Kidney (tissue), 13 donors: ENCODE measurements at regions not wholly inside any gene's neighbourhood (a gene's known extent, or its start where the extent isn't known, plus 50 kb on each side); places are given as distances from the start of the nearest gene placed in this dataset.

Source experiments
- DNase-seq, 5 donors: peaks; one replicate each; pipeline ENCODE4 v3.0.0-alpha.2; 2013 to 2020
- FAIRE-seq: peaks from 2 replicates; lab custom pipeline; 2012; peaks lifted over from hg19 to GRCh38; lab: Jason Lieb, UNC
- H3K27ac ChIP-seq, 2 donors: one replicate each; pipeline ENCODE4 v1.7.0; 2013; ENCODE audit warnings: low read depth in 2 of 2, low read length in 2 of 2, inconsistent platforms in 1 of 2
- H3K27me3 ChIP-seq: one replicate; pipeline ENCODE4 v1.7.1; 2013; ENCODE audit warnings: low read length, inconsistent platforms; ENCODE audit not compliant: control insufficient read depth, insufficient read depth
- H3K36me3 ChIP-seq, 3 donors: one replicate each; pipeline versions ENCODE4 v1.7.0 to v1.7.1; 2013; ENCODE audit warnings: low read length in 3 of 3, control low read depth in 1 of 3, inconsistent platforms in 1 of 3; ENCODE audit not compliant: insufficient read depth in 3 of 3, control insufficient read depth in 2 of 3
- H3K4me1 ChIP-seq, 3 donors: one replicate each; pipeline versions ENCODE4 v1.7.0 to v1.7.1; 2013; ENCODE audit warnings: low read length in 3 of 3, inconsistent platforms in 1 of 3, low read depth in 1 of 3; ENCODE audit not compliant: control insufficient read depth in 2 of 3, insufficient read depth in 2 of 3
- H3K4me3 ChIP-seq, 3 donors: one replicate each; pipeline versions ENCODE4 v1.7.0 to v1.8.1; 2013; ENCODE audit warnings: low read length in 3 of 3, control low read depth in 1 of 3, inconsistent platforms in 1 of 3
- H3K9ac ChIP-seq, 3 donors: one replicate each; pipeline versions ENCODE4 v1.7.0 to v1.7.1; 2013; ENCODE audit warnings: low read length in 3 of 3, control low read depth in 1 of 3, inconsistent platforms in 1 of 3
- H3K9me3 ChIP-seq, 3 donors: one replicate each; pipeline versions ENCODE4 v1.7.0 to v1.7.1; 2013; ENCODE audit warnings: low read length in 3 of 3, control low read depth in 1 of 3, inconsistent platforms in 1 of 3; ENCODE audit not compliant: control insufficient read depth in 2 of 3, insufficient read depth in 1 of 3
- intact Hi-C: fragments of 100-400 bp; cut with DNase I; formaldehyde crosslinking; loops from one replicate; pipeline ENCODE4 v1.11.1; 2022
- TF ChIP-seq, protein P1 (sequence below): IDR thresholded peaks from 3 replicates; pipeline ENCODE4 v1.5.1; 2012; ENCODE audit warnings: mild to moderate bottlenecking, moderate library complexity, borderline replicate concordance; ENCODE audit not compliant: insufficient read depth; ENCODE audit errors: extremely low read depth
- donor health status: control.
- donor health status: control.
- donor health status: control.
- donor health status: control.
- donor health status: control.
- donor health status: DM: yes; HTN: yes; CAD: no.
- donor health status: Normal renal cell carcinoma (clear cell type).

DNA sequence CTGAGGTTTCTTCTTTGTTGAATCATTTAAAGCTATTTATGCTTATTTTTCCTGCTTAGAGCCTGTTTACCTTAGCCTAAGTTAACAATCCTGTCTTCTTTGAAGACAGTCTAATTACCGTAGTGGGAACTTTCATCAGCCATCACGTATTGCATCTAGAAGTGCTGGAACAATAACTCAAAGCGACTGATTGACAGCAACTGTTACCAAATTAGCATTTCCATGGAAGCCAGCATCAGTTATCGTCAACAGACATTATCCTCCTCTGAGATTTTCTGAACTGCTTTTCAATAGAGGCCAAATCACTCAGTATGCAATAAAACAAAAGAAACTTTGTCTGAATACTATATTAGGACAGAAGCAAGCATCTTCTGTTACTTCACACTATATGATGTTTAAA, 433.3 kb upstream of the SLITRK1 start:
- no peak for FAIRE-seq
- H3K4me3 ChIP-seq, result no peak overlapping the region

DNA sequence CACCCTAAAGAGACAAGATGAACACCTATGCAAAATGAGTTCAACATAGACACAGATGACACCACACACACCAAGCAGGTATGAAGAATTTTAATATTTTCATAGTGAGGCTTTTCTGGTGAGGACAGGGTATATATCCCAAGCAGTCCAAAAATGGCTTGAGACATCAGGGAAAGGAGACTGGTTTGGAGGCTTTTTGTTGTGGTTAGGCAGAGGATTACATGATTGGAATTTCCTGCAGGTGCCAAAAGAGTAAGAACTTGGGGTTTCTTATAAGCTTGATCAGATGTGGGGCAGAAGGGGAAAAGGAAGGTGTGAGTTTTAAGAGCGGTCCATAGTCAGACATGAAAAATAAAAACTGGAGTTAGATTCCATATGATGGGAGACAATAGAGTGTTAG, 420.8 kb upstream of the SLITRK1 start:
- FAIRE-seq, result no peak
- no peak overlapping the region for H3K9ac ChIP-seq
- DNase-seq, result no peak
- TF ChIP-seq, protein P1, sequence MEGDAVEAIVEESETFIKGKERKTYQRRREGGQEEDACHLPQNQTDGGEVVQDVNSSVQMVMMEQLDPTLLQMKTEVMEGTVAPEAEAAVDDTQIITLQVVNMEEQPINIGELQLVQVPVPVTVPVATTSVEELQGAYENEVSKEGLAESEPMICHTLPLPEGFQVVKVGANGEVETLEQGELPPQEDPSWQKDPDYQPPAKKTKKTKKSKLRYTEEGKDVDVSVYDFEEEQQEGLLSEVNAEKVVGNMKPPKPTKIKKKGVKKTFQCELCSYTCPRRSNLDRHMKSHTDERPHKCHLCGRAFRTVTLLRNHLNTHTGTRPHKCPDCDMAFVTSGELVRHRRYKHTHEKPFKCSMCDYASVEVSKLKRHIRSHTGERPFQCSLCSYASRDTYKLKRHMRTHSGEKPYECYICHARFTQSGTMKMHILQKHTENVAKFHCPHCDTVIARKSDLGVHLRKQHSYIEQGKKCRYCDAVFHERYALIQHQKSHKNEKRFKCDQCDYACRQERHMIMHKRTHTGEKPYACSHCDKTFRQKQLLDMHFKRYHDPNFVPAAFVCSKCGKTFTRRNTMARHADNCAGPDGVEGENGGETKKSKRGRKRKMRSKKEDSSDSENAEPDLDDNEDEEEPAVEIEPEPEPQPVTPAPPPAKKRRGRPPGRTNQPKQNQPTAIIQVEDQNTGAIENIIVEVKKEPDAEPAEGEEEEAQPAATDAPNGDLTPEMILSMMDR, result no peak
- intact Hi-C loops, result no loop called here
- H3K27me3 ChIP-seq, result no peaks in the 10 kb centered on the region
- H3K4me3 ChIP-seq, result no peak overlapping the region
- no peaks in the 10 kb centered on the region for H3K36me3 ChIP-seq
- no peaks in the 10 kb centered on the region for H3K4me1 ChIP-seq
- H3K9me3 ChIP-seq, result peaks cover 0 to 4% (median 0%) of the 10 kb centered on the region in 3 donors
- H3K27ac ChIP-seq, result no peak overlapping the region

More for the DNA sequence above, 433.3 kb upstream of the SLITRK1 start:
- no peak for DNase-seq
- TF ChIP-seq, protein P1, result no peak
- no peak overlapping the region for H3K27ac ChIP-seq
- no peaks in the 10 kb centered on the region for H3K27me3 ChIP-seq
- no peaks in the 10 kb centered on the region for H3K36me3 ChIP-seq
- H3K9ac ChIP-seq, result no peak overlapping the region
- intact Hi-C loops, result no loop called here
- no peaks in the 10 kb centered on the region for H3K9me3 ChIP-seq
- no peaks in the 10 kb centered on the region for H3K4me1 ChIP-seq

DNA sequence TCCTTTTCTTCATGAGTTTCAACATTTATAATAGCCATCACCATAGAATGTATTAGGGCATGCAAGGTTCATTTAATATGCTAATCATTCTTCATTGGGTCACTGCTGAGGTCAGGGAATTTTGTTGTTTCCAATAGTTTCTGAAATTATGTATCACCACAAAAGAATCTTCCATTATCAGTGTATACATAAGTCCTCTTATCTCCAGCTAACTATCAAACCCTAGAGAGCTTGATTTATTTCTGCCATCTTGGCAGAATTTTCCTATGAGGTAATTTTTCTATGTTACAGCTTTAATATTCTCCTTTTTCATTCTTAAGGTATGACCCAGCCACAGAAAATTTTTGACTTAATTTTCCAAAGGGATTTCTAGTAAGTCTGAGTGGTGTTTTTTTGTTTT, 415.0 kb upstream of the SLITRK1 start:
- Histone ChIP-seq H3K4me3 (no peak overlapping the region), H3K9ac (no peak overlapping the region), H3K9me3 (peaks cover 0 to 4% (median 0%) of the 10 kb centered on the region in 3 donors), H3K4me1 (no peaks in the 10 kb centered on the region), H3K27me3 (no peaks in the 10 kb centered on the region), H3K27ac (no peak overlapping the region), H3K36me3 (no peaks in the 10 kb centered on the region)
- DNase-seq (no peak), FAIRE-seq (no peak)
- intact Hi-C loops, result no loop called here
- TF ChIP-seq, protein P1, result no peak

DNA sequence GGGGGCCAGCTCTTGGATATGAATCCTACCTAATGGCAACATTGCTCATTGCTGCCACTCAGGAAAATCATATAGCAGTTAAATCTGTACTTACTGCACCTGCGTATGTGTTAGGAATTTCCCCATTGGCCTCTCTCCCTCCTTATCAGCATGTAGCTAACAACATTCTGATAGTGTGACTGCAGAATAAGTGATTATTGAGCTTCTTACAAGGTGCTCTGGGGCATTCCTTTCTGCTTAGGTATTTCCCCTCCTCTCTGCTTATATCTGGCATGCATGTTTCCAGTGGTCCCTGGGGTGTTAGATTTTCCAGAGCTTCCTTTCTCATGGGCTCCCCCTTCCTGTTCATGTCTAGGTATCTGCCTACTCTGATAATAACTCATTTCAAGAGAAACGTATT, 414.1 kb upstream of the SLITRK1 start:
- H3K27me3 ChIP-seq, result no peaks in the 10 kb centered on the region
- H3K27ac ChIP-seq, result no peak overlapping the region
- H3K4me1 ChIP-seq, result no peaks in the 10 kb centered on the region
- H3K9me3 ChIP-seq, result peaks cover 0 to 4% (median 0%) of the 10 kb centered on the region in 3 donors
- no peak overlapping the region for H3K9ac ChIP-seq
- FAIRE-seq (no peak), DNase-seq (no peak)
- H3K4me3 ChIP-seq, result no peak overlapping the region
- intact Hi-C loops, result no loop called here
- TF ChIP-seq, protein P1, result no peak
- H3K36me3 ChIP-seq, result no peaks in the 10 kb centered on the region
